HG02759 (cell line): ENCODE measurements at regions not wholly inside any gene's neighbourhood (a gene's known extent, or its start where the extent isn't known, plus 50 kb on each side); places are given as distances from the start of the nearest gene placed in this dataset.
A peak's percentile ranks its signal among the peaks of the same experiment; 100 is the strongest.

ENCODE experiments used
- ATAC-seq: cut with Tn5 transposase; IDR thresholded peaks from one replicate; pipeline ENCODE4 v1.9.1; 2021; ENCODE audit warnings: mild to moderate bottlenecking, moderate library complexity; ENCODE audit not compliant: unreplicated experiment

- no peak for ATAC-seq
Observed at GRCh38 chr9:4921449-4921848, 63.6 kb upstream of the JAK2 start.

- ATAC-seq: no peak
Observed at GRCh38 chr9:4922101-4922500, 63.0 kb upstream of the JAK2 start.

- no peak for ATAC-seq
Observed at GRCh38 chr9:4922730-4923129, 62.3 kb upstream of the JAK2 start.

GRCh38 chr9:4923141-4923540, 61.9 kb upstream of the JAK2 start:
- ATAC-seq: no peak

- ATAC-seq: peak; percentile 67
Observed at GRCh38 chr9:4923580-4924544, 61.2 kb upstream of the JAK2 start.

- ATAC-seq: no peak
Observed at GRCh38 chr9:4926239-4926638, 58.8 kb upstream of the JAK2 start.

- peak; percentile 61 for ATAC-seq
Observed at GRCh38 chr9:4927043-4927471, 58.0 kb upstream of the JAK2 start.

GRCh38 chr9:4927701-4928100, 57.4 kb upstream of the JAK2 start:
- ATAC-seq: no peak

GRCh38 chr9:4929917-4930316, 55.2 kb upstream of the JAK2 start:
- no peak for ATAC-seq

- no peak for ATAC-seq
Observed at GRCh38 chr9:4932681-4933080, 52.4 kb upstream of the JAK2 start.

- ATAC-seq: no peak
Observed at GRCh38 chr9:4933177-4933576, 51.9 kb upstream of the JAK2 start.

GRCh38 chr9:4933861-4934260, 51.2 kb upstream of the JAK2 start:
- ATAC-seq: no peak

GRCh38 chr9:4935001-4935672, 49.9 kb upstream of the JAK2 start:
- no peak for ATAC-seq
